ENCODE measurements at regions not wholly inside any gene's neighbourhood (a gene's known extent, or its start where the extent isn't known, plus 50 kb on each side); places are given as distances from the start of the nearest gene placed in this dataset.

DNA sequence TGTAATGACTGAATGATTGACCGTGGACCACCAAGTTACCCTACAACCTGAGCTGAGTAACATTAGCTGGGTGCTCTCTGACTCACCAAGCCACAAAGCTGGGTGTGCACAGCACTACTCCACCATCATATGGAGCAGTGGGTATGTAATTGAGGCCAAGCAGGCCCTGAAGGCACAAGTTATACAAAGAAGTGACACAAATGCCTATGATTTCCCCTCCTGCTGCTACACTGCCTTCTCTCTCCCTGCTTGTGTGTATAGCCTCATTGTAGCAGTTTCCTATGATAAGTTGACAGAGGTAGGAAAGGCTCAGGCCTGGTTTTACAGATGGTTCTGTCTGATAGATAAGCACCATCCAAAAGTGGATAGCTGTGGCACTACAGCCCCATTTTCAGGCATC is 1327.2 kb upstream of the DDX18 start:
- TF ChIP-seq, protein P1, sequence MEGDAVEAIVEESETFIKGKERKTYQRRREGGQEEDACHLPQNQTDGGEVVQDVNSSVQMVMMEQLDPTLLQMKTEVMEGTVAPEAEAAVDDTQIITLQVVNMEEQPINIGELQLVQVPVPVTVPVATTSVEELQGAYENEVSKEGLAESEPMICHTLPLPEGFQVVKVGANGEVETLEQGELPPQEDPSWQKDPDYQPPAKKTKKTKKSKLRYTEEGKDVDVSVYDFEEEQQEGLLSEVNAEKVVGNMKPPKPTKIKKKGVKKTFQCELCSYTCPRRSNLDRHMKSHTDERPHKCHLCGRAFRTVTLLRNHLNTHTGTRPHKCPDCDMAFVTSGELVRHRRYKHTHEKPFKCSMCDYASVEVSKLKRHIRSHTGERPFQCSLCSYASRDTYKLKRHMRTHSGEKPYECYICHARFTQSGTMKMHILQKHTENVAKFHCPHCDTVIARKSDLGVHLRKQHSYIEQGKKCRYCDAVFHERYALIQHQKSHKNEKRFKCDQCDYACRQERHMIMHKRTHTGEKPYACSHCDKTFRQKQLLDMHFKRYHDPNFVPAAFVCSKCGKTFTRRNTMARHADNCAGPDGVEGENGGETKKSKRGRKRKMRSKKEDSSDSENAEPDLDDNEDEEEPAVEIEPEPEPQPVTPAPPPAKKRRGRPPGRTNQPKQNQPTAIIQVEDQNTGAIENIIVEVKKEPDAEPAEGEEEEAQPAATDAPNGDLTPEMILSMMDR (conservative IDR thresholded peaks at IDR 0.05; ENCODE audit: low read depth, low read length) = no peak
- H3K4me3 ChIP-seq (ENCODE audit: low read depth, low read length) = no peak overlapping the region
- DNase-seq (ENCODE audit: low read depth) = no peak

DNA sequence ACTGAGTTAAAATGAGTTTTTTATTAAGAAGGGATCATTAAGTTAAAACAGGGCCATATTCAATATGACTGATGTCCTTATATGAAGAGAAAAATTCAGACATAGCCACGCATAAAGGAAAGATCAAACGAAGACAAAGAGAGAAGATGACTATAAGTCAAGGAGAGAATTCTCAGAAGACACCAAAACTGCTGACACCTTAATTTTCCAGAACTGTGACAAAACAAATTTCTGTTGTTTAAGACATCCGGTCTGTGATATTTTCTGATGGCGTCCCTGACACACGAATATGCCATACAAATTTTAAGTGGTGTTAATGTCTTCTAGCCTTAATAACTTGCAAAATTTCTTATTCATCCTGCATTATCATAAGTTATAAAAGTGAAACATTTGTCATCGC is 1325.2 kb upstream of the DDX18 start:
- TF ChIP-seq, protein P1 (conservative IDR thresholded peaks at IDR 0.05; ENCODE audit: low read depth, low read length) = no peak

DNA sequence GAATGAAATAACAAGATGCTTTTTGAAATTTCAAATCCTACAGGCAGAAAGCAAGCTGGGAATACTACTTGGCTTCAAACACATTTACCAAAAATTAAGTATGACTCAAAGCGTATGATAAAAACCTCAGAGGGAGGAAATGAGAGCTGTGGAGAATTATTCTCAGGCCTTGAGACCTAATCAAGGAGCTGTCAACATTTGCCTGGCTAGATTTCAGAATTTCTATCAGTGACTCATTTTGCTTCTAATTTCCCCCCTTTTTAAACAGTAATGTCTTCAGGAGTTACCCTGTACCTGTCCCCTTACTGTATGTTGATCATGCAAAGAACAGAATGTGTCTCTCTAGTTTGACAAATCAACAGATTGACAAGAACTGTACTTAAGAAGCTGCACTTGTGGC is 1324.5 kb upstream of the DDX18 start:
- TF ChIP-seq, protein P1 (conservative IDR thresholded peaks at IDR 0.05; ENCODE audit: low read depth, low read length) = no peak
- no peak overlapping the region for H3K4me3 ChIP-seq (ENCODE audit: low read depth, low read length)
- no peak for DNase-seq (ENCODE audit: low read depth)

More for the DNA sequence above, 1325.2 kb upstream of the DDX18 start:
- H3K4me3 ChIP-seq (ENCODE audit: low read depth, low read length) = no peak overlapping the region
- DNase-seq (ENCODE audit: low read depth) = no peak

DNA sequence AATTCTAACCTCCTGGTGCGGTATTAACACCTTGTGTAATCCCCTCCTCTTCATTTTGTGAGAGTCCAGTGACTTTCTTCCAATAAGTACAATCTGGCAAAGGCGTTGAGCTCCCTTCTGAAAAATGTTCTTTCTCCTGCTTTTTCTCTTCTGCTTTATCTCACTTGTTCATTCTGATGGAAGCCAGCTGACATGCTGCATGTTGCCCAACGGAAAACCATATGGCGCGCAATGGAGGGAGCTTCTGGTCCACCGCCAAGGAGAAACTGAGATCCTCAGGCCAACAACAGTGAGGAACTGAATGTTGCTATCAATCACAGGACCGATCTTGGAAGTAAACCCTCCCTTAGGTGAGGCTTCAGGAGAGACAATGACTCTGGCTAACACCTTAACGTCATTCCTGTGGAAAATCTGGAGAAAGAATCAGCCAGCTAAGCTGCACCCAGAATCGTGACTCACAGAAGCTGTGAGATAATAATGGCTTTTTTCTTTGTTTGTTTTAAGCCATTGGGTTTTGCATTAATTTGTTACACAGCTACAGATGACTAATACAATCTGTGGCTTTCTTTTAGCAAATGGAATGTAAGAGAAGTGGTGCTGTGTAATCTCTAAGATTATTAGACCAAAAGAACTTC is 1323.9 kb upstream of the DDX18 start:
- no peak overlapping the region for H3K4me3 ChIP-seq (ENCODE audit: low read depth, low read length)
- TF ChIP-seq, protein P1 (conservative IDR thresholded peaks at IDR 0.05; ENCODE audit: low read depth, low read length) = no peak
- DNase-seq (ENCODE audit: low read depth) = no peak

DNA sequence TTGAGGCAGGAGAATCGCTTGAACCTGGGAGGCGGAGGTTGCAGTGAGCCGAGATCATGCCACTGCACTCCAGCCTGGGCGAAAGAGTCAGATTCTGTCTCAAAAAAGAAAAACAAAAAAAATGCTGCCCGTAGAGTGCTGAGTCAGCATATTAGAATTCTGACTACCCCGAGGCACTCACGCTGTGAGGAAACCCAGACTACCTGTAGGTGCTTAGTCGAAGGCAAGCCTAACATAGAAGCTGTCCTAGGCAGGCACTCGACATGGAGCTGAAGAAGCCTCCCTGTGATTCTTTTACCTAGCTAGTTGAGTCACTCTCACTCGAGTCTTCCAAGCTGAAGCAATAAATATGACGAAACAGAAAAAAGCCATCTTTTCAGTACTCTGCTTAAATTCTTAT is 1323.2 kb upstream of the DDX18 start:
- TF ChIP-seq, protein P1 (conservative IDR thresholded peaks at IDR 0.05; ENCODE audit: low read depth, low read length) = no peak
- DNase-seq (ENCODE audit: low read depth) = no peak
- no peak overlapping the region for H3K4me3 ChIP-seq (ENCODE audit: low read depth, low read length)

DNA sequence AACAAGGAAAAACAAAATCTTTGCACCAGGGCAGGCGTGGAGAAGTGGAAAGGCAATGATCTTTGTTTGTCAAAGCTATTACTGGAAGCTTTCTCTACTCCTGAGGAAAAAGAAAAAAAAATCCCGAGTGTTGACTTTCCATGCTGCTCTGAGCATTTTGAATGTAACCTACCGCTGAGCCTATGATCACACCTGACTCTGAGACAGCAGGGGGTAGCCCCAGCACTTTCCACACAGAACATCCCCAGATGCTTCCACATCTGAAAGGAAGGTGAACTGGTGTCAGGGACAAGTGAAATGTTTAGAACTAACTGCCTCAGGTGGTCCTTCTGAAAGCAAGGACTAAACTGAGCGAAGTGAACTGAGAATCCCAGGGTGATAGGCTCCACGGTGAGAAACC is 1315.1 kb upstream of the DDX18 start:
- TF ChIP-seq, protein P1 (conservative IDR thresholded peaks at IDR 0.05; ENCODE audit: low read depth, low read length) = no peak
- DNase-seq (ENCODE audit: low read depth) = no peak
- H3K4me3 ChIP-seq (ENCODE audit: low read depth, low read length) = no peak overlapping the region

DNA sequence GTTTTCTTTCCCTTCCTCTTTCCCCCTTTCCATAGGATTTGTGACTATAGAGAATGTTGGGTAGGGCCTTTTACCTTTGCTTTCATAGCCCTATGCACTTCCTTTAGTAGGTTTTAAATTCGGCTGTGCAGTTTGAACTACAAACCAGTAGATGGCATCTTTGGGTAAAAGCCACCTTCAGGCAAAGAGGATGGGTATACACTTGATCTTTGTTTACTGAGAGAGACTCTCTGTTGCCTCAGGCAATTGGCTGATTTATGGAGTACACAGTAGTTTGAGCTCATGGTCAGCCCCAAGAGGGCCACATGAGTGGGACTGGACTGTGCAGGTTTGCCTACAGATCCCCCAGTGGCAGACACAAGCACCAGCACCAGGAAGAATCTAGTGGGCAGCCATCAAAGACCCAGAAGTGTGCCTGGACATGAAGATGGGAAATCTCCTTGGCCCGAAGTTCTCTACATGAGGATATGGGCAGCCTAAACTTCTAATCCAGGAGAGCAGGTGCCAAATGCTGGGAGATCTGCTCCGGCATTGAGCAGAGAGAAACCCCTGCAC is 1304.3 kb upstream of the DDX18 start:
- TF ChIP-seq, protein P1 (conservative IDR thresholded peaks at IDR 0.05; ENCODE audit: low read depth, low read length) = peak; percentile 20
- peak; percentile 0 for DNase-seq (ENCODE audit: low read depth)
- H3K4me3 ChIP-seq (ENCODE audit: low read depth, low read length) = no peak overlapping the region

Measured in choroid plexus epithelial cell (primary cell).